ENCODE measurements at regions not wholly inside any gene's neighbourhood (a gene's known extent, or its start where the extent isn't known, plus 50 kb on each side); places are given as distances from the start of the nearest gene placed in this dataset.

GRCh38 chr10:28120043-28120749 lies 121.3 kb upstream of the ODAD2 start:
- DNase-seq (ENCODE audit: low read depth), result no peak
- no peak for TF ChIP-seq CTCF (IDR thresholded peaks at IDR 0.05; ENCODE audit: low read depth, low read length, missing control alignments)
- H3K4me3 ChIP-seq (ENCODE audit: low read depth, low read length), result no peak overlapping the region

GRCh38 chr10:28118985-28119628 lies 120.2 kb upstream of the ODAD2 start:
- DNase-seq (ENCODE audit: low read depth), result no peak
- no peak overlapping the region for H3K4me3 ChIP-seq (ENCODE audit: low read depth, low read length)
- TF ChIP-seq CTCF (IDR thresholded peaks at IDR 0.05; ENCODE audit: low read depth, low read length, missing control alignments), result no peak

DNA sequence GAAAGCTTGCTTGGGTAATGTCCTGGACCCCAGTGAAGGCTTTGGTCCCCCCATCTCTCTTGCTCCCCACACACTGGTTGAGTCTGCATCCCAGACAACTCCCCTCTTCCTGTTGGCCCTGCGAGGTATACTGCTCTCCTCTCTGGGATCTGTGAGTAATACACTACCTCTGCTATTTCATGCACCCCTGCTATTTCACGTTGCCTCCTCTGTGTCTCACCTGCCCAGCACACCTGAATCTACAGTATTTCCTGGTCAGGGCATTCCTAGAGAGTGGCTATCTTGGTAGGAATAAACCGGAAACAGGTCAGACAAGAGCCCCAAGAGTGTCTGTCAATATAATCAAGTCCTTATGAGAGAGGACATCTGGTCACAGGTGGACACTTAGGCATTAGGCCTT lies 114.3 kb upstream of the ODAD2 start:
- no peak for DNase-seq (ENCODE audit: low read depth)
- no peak for TF ChIP-seq CTCF (IDR thresholded peaks at IDR 0.05; ENCODE audit: low read depth, low read length, missing control alignments)
- no peak overlapping the region for H3K4me3 ChIP-seq (ENCODE audit: low read depth, low read length)

- DNase-seq (ENCODE audit: low read depth), result no peak
- no peak overlapping the region for H3K4me3 ChIP-seq (ENCODE audit: low read depth, low read length)
- TF ChIP-seq CTCF (IDR thresholded peaks at IDR 0.05; ENCODE audit: low read depth, low read length, missing control alignments), result no peak
Observed at GRCh38 chr10:28111712-28112111, 112.8 kb upstream of the ODAD2 start.

- TF ChIP-seq CTCF (IDR thresholded peaks at IDR 0.05; ENCODE audit: low read depth, low read length, missing control alignments), result no peak
- no peak overlapping the region for H3K4me3 ChIP-seq (ENCODE audit: low read depth, low read length)
- DNase-seq (ENCODE audit: low read depth), result no peak
Observed at GRCh38 chr10:28105561-28105960, 106.7 kb upstream of the ODAD2 start.

- no peak overlapping the region for H3K4me3 ChIP-seq (ENCODE audit: low read depth, low read length)
- no peak for TF ChIP-seq CTCF (IDR thresholded peaks at IDR 0.05; ENCODE audit: low read depth, low read length, missing control alignments)
- DNase-seq (ENCODE audit: low read depth), result no peak
Observed at GRCh38 chr10:28097633-28098032, 98.8 kb upstream of the ODAD2 start.
